HG03442 (cell line): ENCODE measurements at regions not wholly inside any gene's neighbourhood (a gene's known extent, or its start where the extent isn't known, plus 50 kb on each side); places are given as distances from the start of the nearest gene placed in this dataset.
"Not testable (repeated sequence)": the region's sequence is repeated elsewhere in the genome, so short reads cannot be mapped to it uniquely, and the experiment has no call there.

ENCODE experiments used
- ATAC-seq: cut with Tn5 transposase; IDR thresholded peaks from one replicate; pipeline ENCODE4 v1.9.1; 2021; ENCODE audit warnings: mild to moderate bottlenecking, moderate library complexity; ENCODE audit not compliant: unreplicated experiment

DNA sequence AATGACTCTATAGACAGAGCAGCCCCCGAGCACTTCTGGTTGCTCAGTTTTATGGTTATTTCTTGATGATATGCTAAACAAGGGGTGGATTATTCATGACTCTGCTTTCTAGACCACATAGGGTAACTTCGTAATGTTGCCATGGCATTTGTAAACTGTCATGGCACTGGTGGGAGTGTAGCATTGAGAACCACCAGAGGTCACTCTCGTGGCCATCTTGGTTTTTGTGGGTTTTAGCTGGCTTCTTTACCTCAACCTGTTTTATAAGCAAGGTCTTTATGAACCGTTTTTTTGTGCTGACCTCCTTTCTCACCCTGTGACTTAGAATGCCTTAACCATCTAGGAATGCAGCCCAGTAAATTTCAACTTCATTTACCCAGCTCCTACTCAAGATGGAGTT lies 1036.2 kb upstream of the FLRT2 start:
- ATAC-seq: no peak

GRCh38 chr14:84496677-84497076 lies 1033.3 kb upstream of the FLRT2 start:
- ATAC-seq: no peak

DNA sequence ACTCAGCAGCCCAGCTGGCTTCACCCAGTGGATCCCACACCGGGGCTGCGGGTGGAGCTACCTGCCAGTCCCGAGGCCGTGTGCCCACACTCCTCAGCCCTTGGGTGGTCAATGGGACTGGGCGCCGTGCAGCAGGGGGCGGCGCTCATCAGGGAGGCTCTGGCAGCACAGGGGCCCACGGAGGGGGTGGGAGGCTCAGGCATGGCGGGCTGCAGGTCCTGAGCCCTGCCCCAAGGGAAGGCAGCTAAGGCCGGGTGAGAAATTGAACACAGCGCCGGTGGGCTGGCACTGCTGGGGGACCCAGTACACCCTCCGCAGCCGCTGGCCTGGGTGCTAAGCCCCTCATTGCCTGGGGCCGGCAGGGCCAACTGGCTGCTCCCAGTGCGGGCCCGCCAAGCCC lies 1017.1 kb upstream of the FLRT2 start:
- ATAC-seq: not testable (repeated sequence)

DNA sequence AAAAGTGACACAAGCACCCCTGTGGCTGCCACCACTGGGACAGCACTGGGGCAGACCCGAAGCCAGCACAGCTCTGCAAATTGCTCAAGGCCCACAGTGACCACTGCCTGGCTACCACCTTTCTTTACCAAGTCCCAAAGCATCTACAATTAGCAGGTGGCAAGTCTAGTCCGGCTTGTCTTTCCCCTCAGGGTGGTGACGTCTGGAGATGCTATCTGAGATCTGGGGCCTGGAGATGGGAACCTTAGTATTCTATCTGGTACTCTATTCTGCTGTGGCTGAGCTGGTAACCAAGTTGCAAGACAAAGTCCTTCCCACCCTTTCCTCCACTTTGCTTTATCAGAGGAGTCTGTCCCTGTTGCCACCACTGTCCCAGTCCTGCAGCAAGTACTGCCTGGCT lies 1010.1 kb upstream of the FLRT2 start:
- no peak for ATAC-seq

- ATAC-seq: no peak
Measured at GRCh38 chr14:84520711-84521338, 1009.1 kb upstream of the FLRT2 start.

GRCh38 chr14:84523746-84524145 lies 1006.2 kb upstream of the FLRT2 start:
- no peak for ATAC-seq

- no peak for ATAC-seq
Measured at GRCh38 chr14:84527706-84528105, 1002.2 kb upstream of the FLRT2 start.

GRCh38 chr14:84532016-84532415 lies 997.9 kb upstream of the FLRT2 start:
- ATAC-seq: no peak

DNA sequence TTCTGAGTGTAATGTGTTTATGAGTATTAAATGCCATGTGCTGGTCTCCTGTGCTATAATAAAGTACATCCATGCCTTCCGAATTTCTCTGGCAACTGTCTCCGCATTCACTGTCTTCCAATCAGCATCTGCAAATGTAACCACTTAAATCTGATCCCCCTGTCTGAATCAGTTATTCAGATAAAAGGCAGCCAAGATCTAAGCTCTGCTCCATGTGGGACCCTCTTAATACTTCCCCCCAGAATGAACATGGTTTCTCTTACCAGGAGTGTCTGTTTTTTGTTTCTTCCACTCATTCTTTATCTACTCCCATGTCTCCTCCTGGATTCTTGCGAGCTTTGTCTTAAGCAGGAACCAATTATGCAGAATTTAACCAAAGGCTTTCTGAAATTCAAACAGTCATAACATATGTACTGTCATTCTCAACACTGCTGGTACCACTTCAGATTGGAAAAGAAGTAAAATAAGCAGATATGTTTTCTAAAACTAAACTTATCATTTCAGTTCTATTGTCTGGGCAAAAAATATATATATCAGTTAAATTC lies 996.7 kb upstream of the FLRT2 start:
- ATAC-seq: no peak

DNA sequence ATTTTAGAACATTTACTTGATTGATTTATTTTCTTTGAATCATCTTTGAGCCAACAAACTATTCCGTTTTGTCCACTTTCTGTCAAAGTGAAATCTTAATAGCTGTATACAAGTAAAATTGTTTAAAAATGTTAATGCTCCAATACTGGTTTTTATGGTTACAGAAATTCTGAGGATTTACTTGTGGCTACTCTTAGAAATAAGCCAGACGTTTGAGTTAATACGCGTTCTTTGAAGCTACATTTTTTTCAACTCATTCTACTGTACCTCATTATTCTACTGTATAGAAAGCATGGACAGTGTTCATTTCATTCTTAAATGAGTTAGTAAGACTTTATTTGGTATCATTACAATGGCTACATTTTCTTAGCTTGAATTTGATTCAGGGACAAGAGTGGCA lies 996.2 kb upstream of the FLRT2 start:
- no peak for ATAC-seq

DNA sequence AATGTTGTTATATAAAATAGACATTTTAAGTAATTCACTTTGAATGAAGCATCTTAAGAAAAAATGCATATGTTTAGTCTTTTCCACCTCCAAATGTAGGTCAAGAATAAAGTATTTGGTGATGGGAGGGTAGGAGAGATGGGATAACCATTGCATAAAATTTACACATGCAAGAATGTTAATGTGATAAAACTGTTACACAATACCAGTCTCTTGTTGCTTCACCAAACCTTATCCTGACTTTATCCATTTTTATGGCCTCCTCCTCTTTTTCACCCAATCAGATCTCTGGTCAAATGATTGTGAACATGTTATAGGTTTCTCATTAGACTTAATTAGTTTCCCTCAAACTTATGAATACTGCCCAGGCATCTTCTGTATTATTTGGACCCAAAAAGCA lies 994.5 kb upstream of the FLRT2 start:
- ATAC-seq: no peak

DNA sequence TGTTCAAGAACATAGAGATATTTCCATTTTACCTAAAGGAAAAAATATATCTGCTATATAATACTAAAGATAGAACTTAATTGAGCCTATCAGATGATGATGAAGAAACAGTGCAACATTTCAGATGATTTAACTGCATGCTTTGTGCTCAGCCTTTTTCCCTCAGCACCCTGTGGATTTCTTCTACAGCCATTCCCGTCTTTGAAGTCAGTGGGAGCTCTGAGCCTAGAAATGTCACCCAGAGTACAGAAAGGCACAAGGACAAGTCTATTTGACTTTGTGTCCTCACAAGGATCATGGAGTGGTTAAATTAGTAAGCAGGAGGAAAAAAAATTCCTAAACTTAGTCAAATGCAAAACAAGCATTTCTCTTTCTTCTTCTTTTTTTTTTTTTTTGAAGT lies 994.0 kb upstream of the FLRT2 start:
- ATAC-seq: no peak

DNA sequence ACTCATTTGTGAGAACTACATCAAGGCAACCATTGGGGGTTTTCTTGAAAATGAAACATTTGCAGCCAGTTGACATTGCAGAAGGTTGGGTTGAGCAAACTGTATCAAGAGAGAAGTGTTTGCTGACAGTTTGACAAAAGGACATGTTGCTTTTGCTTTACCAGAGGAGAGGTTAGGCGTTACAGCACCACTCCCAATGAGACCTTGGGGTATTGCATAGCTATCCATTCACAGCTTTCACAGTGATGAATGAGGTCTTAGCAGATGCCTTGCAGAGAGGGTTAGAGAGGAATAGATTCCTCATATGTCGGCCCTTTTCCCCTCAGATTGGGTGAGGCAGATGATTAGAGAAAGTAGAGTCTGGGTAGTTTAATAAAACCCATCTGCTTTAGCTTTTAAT lies 988.9 kb upstream of the FLRT2 start:
- no peak for ATAC-seq

- ATAC-seq: no peak
Measured at GRCh38 chr14:84543859-84544258, 986.1 kb upstream of the FLRT2 start.

- no peak for ATAC-seq
Measured at GRCh38 chr14:84544486-84545131, 985.3 kb upstream of the FLRT2 start.

- no peak for ATAC-seq
Measured at GRCh38 chr14:84546236-84546635, 983.7 kb upstream of the FLRT2 start.

- no peak for ATAC-seq
Measured at GRCh38 chr14:84554136-84554535, 975.8 kb upstream of the FLRT2 start.

DNA sequence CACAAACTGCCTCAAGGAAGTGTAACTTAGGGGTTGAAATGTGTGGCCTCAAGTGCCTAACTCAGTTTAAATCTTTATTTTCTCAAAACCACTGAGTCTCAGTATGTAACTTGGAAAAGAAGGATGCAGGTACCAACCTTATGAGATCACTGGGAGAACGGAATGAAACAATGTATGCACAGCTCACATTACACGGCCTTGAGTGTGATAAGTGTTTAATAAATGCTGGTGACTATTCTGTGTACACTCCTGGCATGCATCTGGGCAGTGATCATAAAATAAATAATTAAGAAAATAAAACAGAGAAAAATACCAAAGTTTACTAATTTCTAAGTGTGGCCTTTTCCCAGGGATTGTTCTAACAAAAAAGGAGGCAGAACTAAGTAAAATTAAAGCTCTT lies 974.5 kb upstream of the FLRT2 start:
- no peak for ATAC-seq

GRCh38 chr14:84566109-84566508 lies 963.8 kb upstream of the FLRT2 start:
- no peak for ATAC-seq

GRCh38 chr14:84575681-84576080 lies 954.3 kb upstream of the FLRT2 start:
- no peak for ATAC-seq

- no peak for ATAC-seq
Measured at GRCh38 chr14:84579292-84579691, 950.7 kb upstream of the FLRT2 start.

DNA sequence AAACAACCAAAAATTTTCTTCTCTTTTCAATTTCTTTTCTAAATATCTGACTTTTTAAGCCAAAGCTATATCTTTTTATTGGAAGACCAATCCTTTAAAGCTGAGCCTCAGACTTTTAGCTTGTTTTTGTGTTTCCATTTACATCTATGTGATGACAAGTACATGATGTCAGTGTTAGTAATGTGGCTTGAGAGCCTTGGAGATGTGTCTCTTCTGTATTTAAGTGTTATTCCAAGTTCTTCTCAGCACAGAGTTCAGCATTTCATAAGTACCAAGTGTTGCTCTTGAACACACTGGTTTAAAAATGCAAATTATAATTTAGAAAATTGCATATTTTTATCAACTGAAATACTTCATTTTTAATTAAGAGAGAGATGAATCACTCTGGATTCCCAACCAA lies 948.9 kb upstream of the FLRT2 start:
- ATAC-seq: no peak

- ATAC-seq: no peak
Measured at GRCh38 chr14:84584511-84584910, 945.4 kb upstream of the FLRT2 start.
